ENCODE measurements at regions not wholly inside any gene's neighbourhood (a gene's known extent, or its start where the extent isn't known, plus 50 kb on each side); places are given as distances from the start of the nearest gene placed in this dataset.

GRCh38 chr4:30802622-30803323 lies 82.6 kb downstream of the PCDH7 start:
- H3K27me3 ChIP-seq: no peaks in the 10 kb centered on the region
- no peak overlapping the region for H3K27ac ChIP-seq
- DNase-seq (ENCODE audit: low read depth in 1 of 2, low spot score in 1 of 2): peak in 1 of 2 donors; percentile 18
- no peaks in the 10 kb centered on the region for H3K4me1 ChIP-seq (ENCODE audit: low read depth)
- no peaks in the 10 kb centered on the region for H3K9me3 ChIP-seq (ENCODE audit: low read depth)
- no peak for TF ChIP-seq CTCF (IDR thresholded peaks at IDR 0.05; ENCODE audit: low read depth, low read length)
- H3K4me3 ChIP-seq: no peak overlapping the region
- H3K36me3 ChIP-seq: no peaks in the 10 kb centered on the region

GRCh38 chr4:30808276-30808675 lies 88.1 kb downstream of the PCDH7 start:
- H3K9me3 ChIP-seq (ENCODE audit: low read depth): no peaks in the 10 kb centered on the region
- no peaks in the 10 kb centered on the region for H3K36me3 ChIP-seq
- DNase-seq (ENCODE audit: low read depth in 1 of 2, low spot score in 1 of 2): peak in 1 of 2 donors; percentile 34
- peak overlapping the region; percentile 54 for H3K27ac ChIP-seq
- peaks cover 13% of the 10 kb centered on the region for H3K4me1 ChIP-seq (ENCODE audit: low read depth)
- no peak overlapping the region for H3K4me3 ChIP-seq
- no peak for TF ChIP-seq CTCF (IDR thresholded peaks at IDR 0.05; ENCODE audit: low read depth, low read length)
- H3K27me3 ChIP-seq: no peaks in the 10 kb centered on the region

GRCh38 chr4:30811296-30811695 lies 91.1 kb downstream of the PCDH7 start:
- Histone ChIP-seq H3K9me3 (ENCODE audit: low read depth) (no peaks in the 10 kb centered on the region), H3K27ac (no peak overlapping the region), H3K4me1 (ENCODE audit: low read depth) (peaks cover 13% of the 10 kb centered on the region), H3K36me3 (no peaks in the 10 kb centered on the region), H3K27me3 (no peaks in the 10 kb centered on the region), H3K4me3 (no peak overlapping the region)
- no peak for DNase-seq (ENCODE audit: low read depth in 1 of 2, low spot score in 1 of 2)
- no peak for TF ChIP-seq CTCF (IDR thresholded peaks at IDR 0.05; ENCODE audit: low read depth, low read length)

- Histone ChIP-seq H3K4me3 (no peak overlapping the region), H3K4me1 (ENCODE audit: low read depth) (peaks cover 8% of the 10 kb centered on the region), H3K27ac (no peak overlapping the region), H3K9me3 (ENCODE audit: low read depth) (no peaks in the 10 kb centered on the region), H3K36me3 (no peaks in the 10 kb centered on the region), H3K27me3 (no peaks in the 10 kb centered on the region)
- DNase-seq (ENCODE audit: low read depth in 1 of 2, low spot score in 1 of 2): no peak
- no peak for TF ChIP-seq CTCF (IDR thresholded peaks at IDR 0.05; ENCODE audit: low read depth, low read length)
These were observed 95.5 kb downstream of the PCDH7 start for GRCh38 chr4:30815685-30816084.

- Histone ChIP-seq H3K27me3 (no peaks in the 10 kb centered on the region), H3K36me3 (no peaks in the 10 kb centered on the region), H3K9me3 (ENCODE audit: low read depth) (no peaks in the 10 kb centered on the region), H3K4me1 (ENCODE audit: low read depth) (peaks cover 17% of the 10 kb centered on the region), H3K4me3 (no peak overlapping the region), H3K27ac (no peak overlapping the region)
- DNase-seq (ENCODE audit: low read depth in 1 of 2, low spot score in 1 of 2): no peak
- no peak for TF ChIP-seq CTCF (IDR thresholded peaks at IDR 0.05; ENCODE audit: low read depth, low read length)
These were observed 97.3 kb downstream of the PCDH7 start for GRCh38 chr4:30817447-30817846.
